ENCODE measurements at regions not wholly inside any gene's neighbourhood (a gene's known extent, or its start where the extent isn't known, plus 50 kb on each side); places are given as distances from the start of the nearest gene placed in this dataset.

- TF ChIP-seq CTCF (IDR thresholded peaks at IDR 0.05) (no peak), POLR2A (IDR thresholded peaks at IDR 0.05) (no peak)
Observed at GRCh38 chr5:136600306-136600705, 235.0 kb upstream of the TRPC7 start.
